ENCODE measurements at regions not wholly inside any gene's neighbourhood (a gene's known extent, or its start where the extent isn't known, plus 50 kb on each side); places are given as distances from the start of the nearest gene placed in this dataset.

DNA sequence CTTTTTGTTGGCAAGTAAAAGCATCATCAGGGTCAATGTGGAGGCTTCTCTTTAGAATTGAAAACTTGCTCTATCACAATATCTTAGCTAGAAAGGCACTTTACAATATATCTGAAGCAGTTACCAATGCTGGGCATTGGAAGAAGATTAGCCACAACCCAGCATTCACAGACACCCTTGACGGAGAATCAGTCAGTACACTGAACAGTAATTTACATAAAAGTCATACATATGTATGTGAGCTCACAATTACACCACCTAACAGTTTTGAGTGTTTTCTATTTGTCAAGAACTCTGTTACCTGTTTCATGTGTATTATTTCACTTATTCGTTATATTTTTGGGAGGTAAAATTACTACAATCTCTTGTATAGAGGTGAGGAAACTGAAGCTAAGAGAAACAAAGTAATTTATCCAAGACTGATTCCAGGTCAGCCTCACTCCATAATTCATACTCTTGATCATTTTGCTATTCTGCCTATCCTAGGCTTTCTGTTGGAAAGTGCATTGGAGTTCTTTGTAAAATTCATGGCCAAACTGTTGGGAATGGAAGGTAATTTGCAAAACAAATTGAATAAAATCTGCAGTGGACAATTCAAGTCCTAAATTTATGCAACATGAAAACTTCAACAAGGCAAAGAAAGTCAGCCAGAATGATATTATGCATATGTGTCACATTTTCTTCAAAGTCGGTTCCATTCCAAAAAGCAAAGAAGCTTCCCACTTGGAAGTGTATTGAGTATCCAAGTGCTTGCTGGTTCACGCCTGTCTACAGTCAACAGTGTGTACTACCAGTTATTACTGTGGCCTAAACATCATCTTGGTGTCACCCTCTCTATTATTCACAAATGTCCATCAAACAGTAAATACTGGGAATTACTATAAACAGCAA lies 223.7 kb upstream of the SEMA6D start:
- in situ Hi-C loops (cut with MboI; ENCODE audit: low sequenced_read_pairs) = no loop called here
- dilution Hi-C loops (cut with HindIII; ENCODE audit: low sequenced_read_pairs, unreplicated experiment) = no loop called here

More for the DNA sequence above, 223.7 kb upstream of the SEMA6D start:
- Histone ChIP-seq H3K36me3 (ENCODE audit: control insufficient read depth, insufficient read depth, low read length) (no peaks in the 10 kb centered on the region), H4K5ac (ENCODE audit: low read depth, low read length) (no peak overlapping the region), H2AK5ac (ENCODE audit: low read depth, low read length) (no peak overlapping the region), H4K8ac (ENCODE audit: low read depth in 2 of 2, low read length in 2 of 2) (no peak overlapping the region), H3K4me2 (ENCODE audit: low read depth, low read length) (no peak overlapping the region), H3K79me1 (ENCODE audit: low read depth in 1 of 2, low read length in 2 of 2) (no peaks in the 10 kb centered on the region), H3K56ac (ENCODE audit: extremely low read depth, insufficient read depth, low read length) (no peak overlapping the region), H2BK5ac (ENCODE audit: low read depth, low read length, poor library complexity, severe bottlenecking) (no peak overlapping the region), H3K23ac (ENCODE audit: low read depth, low read length) (no peak overlapping the region), H2BK15ac (ENCODE audit: low read depth, low read length) (no peak overlapping the region), H3K9ac (ENCODE audit: low read depth, low read length) (no peak overlapping the region), H2BK20ac (ENCODE audit: low read depth, low read length) (no peak overlapping the region), H3K4me3 (ENCODE audit: insufficient read depth, low read depth, low read length) (no peak overlapping the region), H3K18ac (ENCODE audit: low read depth, low read length) (no peak overlapping the region), H3K27me3 (ENCODE audit: control insufficient read depth, insufficient read depth, low read length) (no peaks in the 10 kb centered on the region), H3K4me1 (ENCODE audit: control insufficient read depth, insufficient read depth, low read length) (no peaks in the 10 kb centered on the region), H4K91ac (ENCODE audit: insufficient read depth, low read depth, low read length) (no peak overlapping the region), H2AFZ (replicated peaks; ENCODE audit: low read length, poor library complexity) (no peak overlapping the region), H3K9me3 (ENCODE audit: control insufficient read depth, insufficient read depth, low read length) (no peaks in the 10 kb centered on the region), H3K27ac (ENCODE audit: insufficient read depth, low read length) (no peak overlapping the region), H2AK9ac (replicated peaks; ENCODE audit: low read depth, low read length, poor library complexity) (no peak overlapping the region), H3K14ac (replicated peaks; ENCODE audit: low read depth, low read length) (no peak overlapping the region), H2BK120ac (ENCODE audit: low read depth, low read length) (no peak overlapping the region), H3K9me1 (ENCODE audit: insufficient read depth, low read length) (no peaks in the 10 kb centered on the region), H4K20me1 (ENCODE audit: insufficient read depth, low read length) (no peaks in the 10 kb centered on the region), H3K4ac (ENCODE audit: low read depth, low read length) (no peak overlapping the region)
- ChIA-PET POLR2A (ENCODE audit: unreplicated experiment) (no interaction called here), CTCF (no interaction called here)
- TF ChIP-seq RFX5 (IDR thresholded peaks at IDR 0.05; ENCODE audit: low read depth, low read length) (no peak), SMC3 (IDR thresholded peaks at IDR 0.05; ENCODE audit: low read depth, low read length) (no peak), CEBPB (IDR thresholded peaks at IDR 0.05; ENCODE audit: low read depth, low read length) (no peak), MAFK (IDR thresholded peaks at IDR 0.05; ENCODE audit: low read depth, low read length) (no peak), MAZ (IDR thresholded peaks at IDR 0.05; ENCODE audit: borderline replicate concordance, low read depth, low read length) (no peak), MXI1 (IDR thresholded peaks at IDR 0.05; ENCODE audit: borderline replicate concordance, low read depth, low read length) (no peak), POLR2A (IDR thresholded peaks at IDR 0.05; ENCODE audit: low read depth, low read length) (no peak), CTCF (conservative IDR thresholded peaks at IDR 0.05; ENCODE audit: low read depth, low read length) (no peak)
- TF ChIP-seq, protein P1, sequence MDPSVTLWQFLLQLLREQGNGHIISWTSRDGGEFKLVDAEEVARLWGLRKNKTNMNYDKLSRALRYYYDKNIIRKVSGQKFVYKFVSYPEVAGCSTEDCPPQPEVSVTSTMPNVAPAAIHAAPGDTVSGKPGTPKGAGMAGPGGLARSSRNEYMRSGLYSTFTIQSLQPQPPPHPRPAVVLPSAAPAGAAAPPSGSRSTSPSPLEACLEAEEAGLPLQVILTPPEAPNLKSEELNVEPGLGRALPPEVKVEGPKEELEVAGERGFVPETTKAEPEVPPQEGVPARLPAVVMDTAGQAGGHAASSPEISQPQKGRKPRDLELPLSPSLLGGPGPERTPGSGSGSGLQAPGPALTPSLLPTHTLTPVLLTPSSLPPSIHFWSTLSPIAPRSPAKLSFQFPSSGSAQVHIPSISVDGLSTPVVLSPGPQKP (IDR thresholded peaks at IDR 0.05; ENCODE audit: borderline replicate concordance, low read depth, low read length) = no peak
- DNase-seq = no peak
- WGBS, 2 experiments (ENCODE audit: extremely low coverage in 2 of 2, insufficient read length in 1 of 2) = no CpG with 5 or more reads among the region's 4 CpGs
- intact Hi-C loops (cut with micrococcal nuclease) = no loop called here
- ATAC-seq (ENCODE audit: low read depth) = no peak
- no TSS peak for BruUV-seq (replicated peaks)

Measured in IMR-90 (cell line).